Panc1 (cell line): ENCODE measurements at regions not wholly inside any gene's neighbourhood (a gene's known extent, or its start where the extent isn't known, plus 50 kb on each side); places are given as distances from the start of the nearest gene placed in this dataset.

Source experiments
- ATAC-seq: fragments of 200-7000 bp; cut with Tn5 transposase; 2 replicates; pipeline ENCODE4 v1.9.1; 2020; ENCODE audit warnings: mild to moderate bottlenecking, moderate library complexity
- BruUV-seq: library from RNA; stranded (reverse); fragments of 400-500 nt; replicated peaks from 2 replicates; lab custom pipeline; 2021; lab: Mats Ljungman, UMichigan
- CTCF ChIA-PET: fragments of 300-600 bp; sonication (Branson Sonifier 250); formaldehyde crosslinking; loops from one replicate; lab custom pipeline; 2022; ENCODE audit warnings: antibody characterized with exemption; lab: Charles Lee
- POLR2A ChIA-PET: fragments of 300-600 bp; sonication (Branson Sonifier 250); formaldehyde crosslinking; loops from one replicate; lab custom pipeline; 2022; ENCODE audit warnings: antibody characterized with exemption; lab: Charles Lee
- DNase-seq: peaks from one replicate; pipeline ENCODE4 v3.0.0-alpha.2; 2010; ENCODE audit warnings: low read depth, low spot score
- H3K27ac ChIP-seq: 2 replicates; pipeline ENCODE4 v1.5.1; 2011; ENCODE audit warnings: mild to moderate bottlenecking, low read length, inconsistent platforms
- H3K27me3 ChIP-seq: fragments of 200-500 bp; sonication (Bioruptor generic); 2 replicates; pipeline ENCODE4 v1.6.0; 2014; ENCODE audit warnings: low read length, inconsistent platforms; ENCODE audit not compliant: control insufficient read depth, insufficient read depth
- H3K36me3 ChIP-seq: fragments of 200-500 bp; sonication (Bioruptor generic); 2 replicates; pipeline ENCODE4 v1.5.1; 2014; ENCODE audit warnings: inconsistent platforms, mild to moderate bottlenecking, low read length, moderate library complexity; ENCODE audit not compliant: control insufficient read depth, insufficient read depth
- H3K4me1 ChIP-seq: 2 replicates; pipeline ENCODE4 v1.5.1; 2011; ENCODE audit warnings: inconsistent platforms, mild to moderate bottlenecking, low read length, moderate library complexity; ENCODE audit not compliant: control insufficient read depth, insufficient read depth
- H3K4me3 ChIP-seq, 2 experiments: 2 replicates each; pipeline ENCODE4 v1.5.1; 2011 to 2012; ENCODE audit warnings: low read depth in 2 of 2, low read length in 2 of 2, mild to moderate bottlenecking in 2 of 2, inconsistent platforms in 1 of 2, moderate library complexity in 1 of 2
- H3K9me3 ChIP-seq: fragments of 200-500 bp; sonication (Bioruptor generic); 2 replicates; pipeline ENCODE4 v1.5.1; 2014; ENCODE audit warnings: low read depth, mild to moderate bottlenecking, inconsistent platforms, low read length, moderate library complexity; ENCODE audit not compliant: control insufficient read depth, insufficient read depth
- CTCF ChIP-seq: fragments of 450-650 bp; IDR thresholded peaks from 2 replicates; pipeline ENCODE4 v1.5.1; 2017; ENCODE audit warnings: mild to moderate bottlenecking
- POLR2AphosphoS5 ChIP-seq: IDR thresholded peaks from 2 replicates; pipeline ENCODE4 v1.6.1; 2012; ENCODE audit warnings: mild to moderate bottlenecking, low read depth, low read length, moderate library complexity
- SIN3A ChIP-seq: IDR thresholded peaks from 2 replicates; pipeline ENCODE4 v1.6.1; 2012; ENCODE audit warnings: low read depth, mild to moderate bottlenecking, low read length, moderate library complexity, borderline replicate concordance; ENCODE audit not compliant: insufficient read depth
- TCF7L2 ChIP-seq: IDR thresholded peaks from 2 replicates; pipeline ENCODE4 v1.6.1; 2011; ENCODE audit warnings: mild to moderate bottlenecking, low read depth, low read length, inconsistent platforms
- in situ Hi-C: cut with HindIII; loops from 2 replicates; pipeline ENCODE4 v1.10.0; 2016; ENCODE audit warnings: low sequenced_read_pairs, low pct_unique_long_range_greater_than_20kb
- intact Hi-C: fragments of 100-400 bp; cut with micrococcal nuclease; formaldehyde crosslinking; loops from one replicate; pipeline ENCODE4 v1.10.0; 2022; ENCODE audit not compliant: unreplicated experiment
- TF ChIP-seq, protein P1 (sequence below), 2 experiments: IDR thresholded peaks; 2 replicates each; pipeline ENCODE4 v1.6.1; 2011 to 2012; ENCODE audit warnings: low read depth in 2 of 2, control low read depth in 1 of 2, low read length in 1 of 2, mild to moderate bottlenecking in 1 of 2, moderate library complexity in 1 of 2; ENCODE audit not compliant: insufficient read depth in 1 of 2

- no peak for DNase-seq
- H3K4me3 ChIP-seq = no peak overlapping the region
- peaks cover 2% of the 10 kb centered on the region; the same call in 1 of the 2 replicates for H3K27me3 ChIP-seq
- H3K4me1 ChIP-seq = no peaks in the 10 kb centered on the region
- no TSS peak for BruUV-seq
- no peak overlapping the region for H3K27ac ChIP-seq
- ATAC-seq = no peak
- CTCF ChIA-PET = no interaction called here
- H3K9me3 ChIP-seq = no peaks in the 10 kb centered on the region
- no peaks in the 10 kb centered on the region; the same call in 1 of the 2 replicates for H3K36me3 ChIP-seq
- in situ Hi-C loops (no loop called here), intact Hi-C loops (no loop called here)
- POLR2A ChIA-PET = no interaction called here
- no peak for TF ChIP-seq SIN3A
These were observed 330.0 kb downstream of the ETAA1 start for GRCh38 chr2:67727131-67727530.

GRCh38 chr2:67727623-67728022 lies 330.5 kb downstream of the ETAA1 start:
- TF ChIP-seq TCF7L2 (no peak), CTCF (no peak), SIN3A (no peak)
- TF ChIP-seq, protein P1, sequence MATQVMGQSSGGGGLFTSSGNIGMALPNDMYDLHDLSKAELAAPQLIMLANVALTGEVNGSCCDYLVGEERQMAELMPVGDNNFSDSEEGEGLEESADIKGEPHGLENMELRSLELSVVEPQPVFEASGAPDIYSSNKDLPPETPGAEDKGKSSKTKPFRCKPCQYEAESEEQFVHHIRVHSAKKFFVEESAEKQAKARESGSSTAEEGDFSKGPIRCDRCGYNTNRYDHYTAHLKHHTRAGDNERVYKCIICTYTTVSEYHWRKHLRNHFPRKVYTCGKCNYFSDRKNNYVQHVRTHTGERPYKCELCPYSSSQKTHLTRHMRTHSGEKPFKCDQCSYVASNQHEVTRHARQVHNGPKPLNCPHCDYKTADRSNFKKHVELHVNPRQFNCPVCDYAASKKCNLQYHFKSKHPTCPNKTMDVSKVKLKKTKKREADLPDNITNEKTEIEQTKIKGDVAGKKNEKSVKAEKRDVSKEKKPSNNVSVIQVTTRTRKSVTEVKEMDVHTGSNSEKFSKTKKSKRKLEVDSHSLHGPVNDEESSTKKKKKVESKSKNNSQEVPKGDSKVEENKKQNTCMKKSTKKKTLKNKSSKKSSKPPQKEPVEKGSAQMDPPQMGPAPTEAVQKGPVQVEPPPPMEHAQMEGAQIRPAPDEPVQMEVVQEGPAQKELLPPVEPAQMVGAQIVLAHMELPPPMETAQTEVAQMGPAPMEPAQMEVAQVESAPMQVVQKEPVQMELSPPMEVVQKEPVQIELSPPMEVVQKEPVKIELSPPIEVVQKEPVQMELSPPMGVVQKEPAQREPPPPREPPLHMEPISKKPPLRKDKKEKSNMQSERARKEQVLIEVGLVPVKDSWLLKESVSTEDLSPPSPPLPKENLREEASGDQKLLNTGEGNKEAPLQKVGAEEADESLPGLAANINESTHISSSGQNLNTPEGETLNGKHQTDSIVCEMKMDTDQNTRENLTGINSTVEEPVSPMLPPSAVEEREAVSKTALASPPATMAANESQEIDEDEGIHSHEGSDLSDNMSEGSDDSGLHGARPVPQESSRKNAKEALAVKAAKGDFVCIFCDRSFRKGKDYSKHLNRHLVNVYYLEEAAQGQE (IDR thresholded peaks at IDR 0.05; ENCODE audit: insufficient read depth in 1 of 2, low read depth in 2 of 2, low read length in 1 of 2) = no peak
- H3K36me3 ChIP-seq = no peaks in the 10 kb centered on the region; the same call in 1 of the 2 replicates
- H3K27me3 ChIP-seq = peaks cover 2% of the 10 kb centered on the region; the same call in 1 of the 2 replicates
- POLR2A ChIA-PET = no interaction called here
- no peak for ATAC-seq
- H3K4me3 ChIP-seq = no peak overlapping the region
- intact Hi-C loops = no loop called here
- BruUV-seq = no TSS peak
- in situ Hi-C loops = no loop called here
- H3K27ac ChIP-seq = no peak overlapping the region
- H3K9me3 ChIP-seq = no peaks in the 10 kb centered on the region
- DNase-seq = no peak
- CTCF ChIA-PET = no interaction called here
- no peaks in the 10 kb centered on the region for H3K4me1 ChIP-seq

DNA sequence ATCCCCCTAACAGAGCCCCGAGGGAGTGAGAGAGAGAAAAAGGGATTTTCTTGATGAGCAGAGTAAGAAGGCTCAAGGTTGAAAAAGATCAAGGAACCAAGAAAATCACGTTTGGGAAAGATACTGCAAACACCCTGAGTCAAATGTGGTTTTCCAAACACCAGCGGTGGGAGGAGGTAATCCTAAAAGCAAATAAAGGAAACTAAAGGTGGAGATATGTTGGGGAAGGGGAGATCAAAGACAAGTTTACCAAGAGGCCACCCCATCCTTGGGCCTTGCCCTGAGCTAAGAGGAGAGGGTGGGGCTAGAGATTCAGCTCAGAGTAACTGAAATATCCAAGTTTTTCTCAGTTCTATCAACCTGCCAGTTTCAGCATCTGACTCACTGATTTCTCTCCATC lies 332.3 kb downstream of the ETAA1 start:
- no peaks in the 10 kb centered on the region for H3K9me3 ChIP-seq
- intact Hi-C loops (no loop called here), in situ Hi-C loops (no loop called here)
- ATAC-seq = no peak
- no peak overlapping the region for H3K27ac ChIP-seq
- H3K4me3 ChIP-seq = no peak overlapping the region
- H3K4me1 ChIP-seq = no peaks in the 10 kb centered on the region
- POLR2A ChIA-PET = no interaction called here
- H3K27me3 ChIP-seq = peaks cover 2% of the 10 kb centered on the region; the same call in 1 of the 2 replicates
- H3K36me3 ChIP-seq = no peaks in the 10 kb centered on the region; the same call in 1 of the 2 replicates
- TF ChIP-seq CTCF = no peak
- no peak for TF ChIP-seq SIN3A
- TF ChIP-seq POLR2AphosphoS5 = no peak
- TF ChIP-seq, protein P1 (IDR thresholded peaks at IDR 0.05; ENCODE audit: insufficient read depth in 1 of 2, low read depth in 2 of 2, low read length in 1 of 2) = no peak
- no peak for TF ChIP-seq TCF7L2
- no peak for DNase-seq
- CTCF ChIA-PET = no interaction called here
- BruUV-seq = no TSS peak
